Osteocyte (in vitro differentiated cells): ENCODE measurements at regions not wholly inside any gene's neighbourhood (a gene's known extent, or its start where the extent isn't known, plus 50 kb on each side); places are given as distances from the start of the nearest gene placed in this dataset.

Source experiments
- DNase-seq: peaks from one replicate; pipeline ENCODE4 v3.0.0; 2021; ENCODE audit warnings: mixed read lengths; ENCODE audit not compliant: unreplicated experiment; ENCODE audit errors: extremely low spot score
- H3K27ac Mint-ChIP-seq: one replicate; pipeline ENCODE4 v1.8.0; 2021; ENCODE audit warnings: mild to moderate bottlenecking, mixed read lengths; ENCODE audit not compliant: unreplicated experiment
- H3K27me3 Mint-ChIP-seq: one replicate; pipeline ENCODE4 v1.8.0; 2021; ENCODE audit warnings: mixed read lengths; ENCODE audit not compliant: unreplicated experiment
- H3K36me3 Mint-ChIP-seq: one replicate; pipeline ENCODE4 v1.8.0; 2021; ENCODE audit warnings: mixed read lengths; ENCODE audit not compliant: unreplicated experiment
- H3K4me1 Mint-ChIP-seq: one replicate; pipeline ENCODE4 v1.8.0; 2021; ENCODE audit warnings: mixed read lengths; ENCODE audit not compliant: unreplicated experiment
- H3K4me3 Mint-ChIP-seq: one replicate; pipeline ENCODE4 v1.8.0; 2021; ENCODE audit warnings: mild to moderate bottlenecking, moderate library complexity, mixed read lengths; ENCODE audit not compliant: unreplicated experiment
- H3K9me3 Mint-ChIP-seq: one replicate; pipeline ENCODE4 v1.8.0; 2021; ENCODE audit warnings: mixed read lengths; ENCODE audit not compliant: unreplicated experiment
- TF ChIP-seq, protein P1 (sequence below): fragments of 200-600 bp; sonication (generic); IDR thresholded peaks from 2 replicates; pipeline ENCODE4 v1.5.0; 2021; ENCODE audit warnings: antibody characterized with exemption, mild to moderate bottlenecking, moderate library complexity

DNA sequence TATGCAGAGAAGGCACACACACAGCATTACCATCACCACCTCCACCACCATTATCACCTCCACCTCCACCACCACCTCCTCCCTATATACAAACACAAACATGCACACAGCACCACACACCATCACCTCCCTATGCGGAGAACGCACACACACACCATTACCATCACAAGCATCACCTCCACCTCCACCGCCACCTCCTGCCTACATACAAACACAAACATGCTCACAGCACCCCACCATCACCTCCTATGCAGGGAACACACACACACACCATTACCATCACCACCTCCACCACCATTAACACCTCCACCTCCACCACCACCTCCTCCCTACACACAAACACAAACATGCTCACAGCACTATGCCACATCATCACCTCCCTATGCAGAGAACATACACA, 236.5 kb upstream of the AFDN start:
- Mint-ChIP-seq H3K4me3 (no peak overlapping the region), H3K27me3 (no peaks in the 10 kb centered on the region), H3K9me3 (peaks cover 19% of the 10 kb centered on the region), H3K4me1 (peaks cover 31% of the 10 kb centered on the region), H3K36me3 (peaks cover 2% of the 10 kb centered on the region), H3K27ac (no peak overlapping the region)
- TF ChIP-seq, protein P1, sequence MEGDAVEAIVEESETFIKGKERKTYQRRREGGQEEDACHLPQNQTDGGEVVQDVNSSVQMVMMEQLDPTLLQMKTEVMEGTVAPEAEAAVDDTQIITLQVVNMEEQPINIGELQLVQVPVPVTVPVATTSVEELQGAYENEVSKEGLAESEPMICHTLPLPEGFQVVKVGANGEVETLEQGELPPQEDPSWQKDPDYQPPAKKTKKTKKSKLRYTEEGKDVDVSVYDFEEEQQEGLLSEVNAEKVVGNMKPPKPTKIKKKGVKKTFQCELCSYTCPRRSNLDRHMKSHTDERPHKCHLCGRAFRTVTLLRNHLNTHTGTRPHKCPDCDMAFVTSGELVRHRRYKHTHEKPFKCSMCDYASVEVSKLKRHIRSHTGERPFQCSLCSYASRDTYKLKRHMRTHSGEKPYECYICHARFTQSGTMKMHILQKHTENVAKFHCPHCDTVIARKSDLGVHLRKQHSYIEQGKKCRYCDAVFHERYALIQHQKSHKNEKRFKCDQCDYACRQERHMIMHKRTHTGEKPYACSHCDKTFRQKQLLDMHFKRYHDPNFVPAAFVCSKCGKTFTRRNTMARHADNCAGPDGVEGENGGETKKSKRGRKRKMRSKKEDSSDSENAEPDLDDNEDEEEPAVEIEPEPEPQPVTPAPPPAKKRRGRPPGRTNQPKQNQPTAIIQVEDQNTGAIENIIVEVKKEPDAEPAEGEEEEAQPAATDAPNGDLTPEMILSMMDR, result no peak
- peak; percentile 15 for DNase-seq
